SK-N-MC (cell line): ENCODE measurements at regions not wholly inside any gene's neighbourhood (a gene's known extent, or its start where the extent isn't known, plus 50 kb on each side); places are given as distances from the start of the nearest gene placed in this dataset.

Experiments
- DNase-seq: peaks from one replicate; pipeline ENCODE4 v3.0.0-alpha.2; 2011; ENCODE audit warnings: low read depth, low spot score
- H3K27ac ChIP-seq: fragments of 200-600 bp; sonication (generic); 2 replicates; pipeline ENCODE4 v1.5.1; 2016; ENCODE audit warnings: mixed run types
- H3K36me3 ChIP-seq: fragments of 200-600 bp; sonication (generic); 2 replicates; pipeline ENCODE4 v1.6.1; 2017; ENCODE audit warnings: antibody characterized with exemption, low read length, mixed read lengths; ENCODE audit not compliant: insufficient read depth
- H3K4me3 ChIP-seq: fragments of 200-600 bp; sonication (generic); 2 replicates; pipeline ENCODE4 v1.5.1; 2016
- H3K9ac ChIP-seq: fragments of 200-600 bp; sonication (generic); 2 replicates; pipeline ENCODE4 v1.8.0; 2017; ENCODE audit warnings: mixed run types, mixed read lengths; ENCODE audit not compliant: insufficient read length
- H3K9me3 ChIP-seq: fragments of 200-600 bp; sonication (generic); 2 replicates; pipeline ENCODE4 v1.6.1; 2017; ENCODE audit warnings: low read depth, mild to moderate bottlenecking, antibody characterized with exemption, low read length, moderate library complexity, mixed read lengths
- EZH2 ChIP-seq: fragments of 200-600 bp; sonication (generic); IDR thresholded peaks from one replicate; pipeline ENCODE4 v1.6.1; 2017; ENCODE audit warnings: antibody characterized with exemption
- FOXP2 ChIP-seq: optimal IDR thresholded peaks from 2 replicates; pipeline ENCODE3; 2011; ENCODE audit warnings: mild to moderate bottlenecking, moderate library complexity; ENCODE audit not compliant: insufficient read depth; ENCODE audit errors: extremely low read length, control extremely low read depth
- POLR2AphosphoS5 ChIP-seq: IDR thresholded peaks from 2 replicates; pipeline ENCODE4 v1.6.1; 2012; ENCODE audit warnings: mild to moderate bottlenecking, low read depth, low read length, borderline replicate concordance

- 0 out of 2 replicates have a peak overlapping the region, but pooled peaks have one; percentile 64 for H3K27ac ChIP-seq
- H3K9ac ChIP-seq: no peak overlapping the region
These were observed 55.6 kb upstream of the PPARA start for GRCh38 chr22:46094676-46095075.

DNA sequence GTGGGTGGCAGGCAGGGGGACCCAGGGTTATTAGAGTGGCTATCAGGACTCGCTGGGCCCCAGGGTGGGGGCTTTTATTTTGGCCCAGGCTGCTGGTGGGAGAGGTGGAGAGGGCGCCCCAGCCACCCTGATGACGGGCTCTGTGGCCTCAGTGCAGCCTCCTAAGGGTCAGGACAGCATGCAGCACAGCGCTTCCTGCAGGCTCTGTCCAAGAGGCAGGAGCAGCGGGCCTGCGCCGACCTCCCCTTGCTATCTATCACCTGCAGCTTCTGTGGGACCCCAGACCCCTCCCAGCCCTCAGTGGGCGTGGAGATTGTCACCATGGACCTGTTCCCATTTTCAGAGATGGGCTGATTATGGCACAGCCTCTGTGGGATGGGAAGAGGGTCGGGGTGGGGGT is 54.3 kb upstream of the PPARA start:
- no peak overlapping the region for H3K4me3 ChIP-seq
- no peak for DNase-seq
- no peak overlapping the region for H3K9ac ChIP-seq
- TF ChIP-seq POLR2AphosphoS5 (0 out of 2 replicates have a peak, but pooled peaks have one; percentile 20), FOXP2 (no peak), EZH2 (no peak)
- H3K9me3 ChIP-seq: no peaks in the 10 kb centered on the region
- H3K36me3 ChIP-seq: peaks cover 76% of the 10 kb centered on the region
- H3K27ac ChIP-seq: no peak overlapping the region

More at GRCh38 chr22:46094676-46095075, 55.6 kb upstream of the PPARA start:
- Histone ChIP-seq H3K9me3 (no peaks in the 10 kb centered on the region), H3K4me3 (no peak overlapping the region), H3K36me3 (peaks cover 77% of the 10 kb centered on the region)
- TF ChIP-seq FOXP2 (no peak), EZH2 (no peak), POLR2AphosphoS5 (no peak)
- DNase-seq: no peak

DNA sequence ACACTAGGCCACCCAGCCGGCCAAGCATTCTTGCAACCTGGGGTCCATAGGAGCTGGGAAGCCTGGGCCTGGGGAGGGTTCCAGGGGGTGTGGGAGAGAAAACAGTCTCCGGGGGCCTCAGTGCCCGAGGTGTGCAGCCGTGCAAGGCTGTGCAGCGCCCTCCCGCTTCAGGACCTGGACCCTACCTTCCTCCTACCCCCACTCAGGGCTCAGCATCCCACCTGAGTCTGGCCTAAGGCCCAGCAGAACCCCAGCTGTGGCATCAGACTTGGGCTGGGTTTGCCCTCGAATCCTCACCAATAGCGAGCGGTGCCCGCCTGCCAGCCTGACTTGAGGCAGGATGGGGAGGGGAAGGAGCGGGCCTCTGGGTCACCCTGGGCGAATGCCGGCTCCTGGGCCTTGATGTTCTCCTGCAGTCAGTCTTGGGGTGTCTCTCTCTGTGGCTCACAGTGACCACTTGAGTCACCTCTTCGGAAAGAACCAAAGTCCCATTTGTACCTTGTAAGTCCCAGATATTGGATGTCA is 53.6 kb upstream of the PPARA start:
- Histone ChIP-seq H3K27ac (0 out of 2 replicates have a peak overlapping the region, but pooled peaks have one; percentile 19), H3K36me3 (peaks cover 76% of the 10 kb centered on the region), H3K9me3 (no peaks in the 10 kb centered on the region), H3K4me3 (no peak overlapping the region), H3K9ac (no peak overlapping the region)
- no peak for DNase-seq
- TF ChIP-seq FOXP2: no peak

- no peak overlapping the region for H3K9ac ChIP-seq
- TF ChIP-seq EZH2: no peak
- no peak for TF ChIP-seq FOXP2
- no peak; the same call in 1 of the 2 replicates for TF ChIP-seq POLR2AphosphoS5
- H3K27ac ChIP-seq: no peak overlapping the region
- H3K9me3 ChIP-seq: no peaks in the 10 kb centered on the region
- DNase-seq: no peak
- H3K4me3 ChIP-seq: no peak overlapping the region
- H3K36me3 ChIP-seq: peaks cover 76% of the 10 kb centered on the region
These were observed 52.9 kb upstream of the PPARA start for GRCh38 chr22:46097268-46097900.

DNA sequence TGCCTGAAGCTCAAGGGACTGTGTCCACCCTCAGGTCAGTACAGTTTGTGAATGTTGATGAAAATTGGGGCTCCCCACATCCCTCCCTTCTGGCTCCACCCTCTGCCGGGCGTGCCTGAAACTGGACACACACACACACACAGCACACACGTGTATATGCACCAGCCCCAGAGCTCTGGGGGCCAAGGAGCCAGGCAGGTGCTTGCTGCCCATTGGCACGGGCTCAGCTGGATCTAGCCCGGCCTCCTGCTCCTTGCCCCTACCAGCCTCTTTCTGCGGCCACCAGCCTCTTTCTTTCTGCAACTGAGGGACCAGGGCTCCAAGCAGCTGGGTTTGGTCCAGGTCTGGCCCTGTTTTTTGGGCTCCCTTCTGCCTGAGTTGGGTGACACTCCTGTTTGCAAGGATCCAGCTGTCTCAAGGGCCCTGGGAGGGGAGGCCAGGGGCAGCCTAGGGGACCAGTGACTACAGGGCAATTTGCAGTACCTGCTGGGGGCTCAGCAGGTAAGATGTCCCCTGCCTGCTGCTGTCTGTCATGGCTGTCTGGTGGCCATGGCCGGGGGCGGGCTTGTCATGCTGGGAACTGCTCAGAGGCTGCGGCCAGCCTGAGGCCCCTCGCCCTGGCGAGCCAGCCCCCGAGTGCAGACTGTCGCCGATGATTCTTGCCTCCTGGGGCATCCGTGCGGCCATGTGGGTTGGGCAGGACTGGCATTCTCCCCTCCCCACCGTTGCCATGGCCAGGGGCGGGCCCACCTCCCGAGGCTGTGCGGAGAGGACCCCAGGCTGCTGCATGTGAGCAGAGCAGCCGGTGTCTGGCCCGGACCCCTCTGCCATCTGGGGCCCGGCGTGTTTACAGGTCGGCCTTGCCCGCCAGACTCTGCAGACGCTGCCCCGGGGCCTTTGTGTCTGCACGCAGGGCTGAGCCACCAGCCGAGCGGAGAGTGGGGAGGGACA is 51.5 kb upstream of the PPARA start:
- H3K27ac ChIP-seq: no peak overlapping the region; the same call in 1 of the 2 replicates

DNA sequence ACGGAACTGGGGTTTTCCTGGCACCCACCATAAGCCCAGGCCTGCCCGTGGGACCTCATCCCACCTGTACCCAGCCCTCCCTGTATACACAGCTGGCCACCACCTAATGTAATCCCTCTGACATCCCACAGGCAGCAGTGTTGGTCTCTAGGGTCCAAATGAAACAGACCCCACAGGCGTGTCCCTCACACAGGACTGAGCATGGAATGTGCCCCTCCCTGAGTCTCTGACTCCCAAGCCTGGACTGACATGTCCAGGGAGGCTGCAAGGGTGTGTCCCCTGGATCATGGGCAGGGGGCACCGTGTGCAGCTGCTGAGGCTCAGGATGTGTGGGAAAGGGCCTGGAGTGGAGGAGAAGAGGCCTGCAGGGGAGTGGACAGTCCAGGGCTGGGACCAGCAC is 50.6 kb upstream of the PPARA start:
- Histone ChIP-seq H3K27ac (peak overlapping the region; percentile 16; the same call in 1 of the 2 replicates), H3K9me3 (no peaks in the 10 kb centered on the region), H3K4me3 (no peak overlapping the region), H3K36me3 (peaks cover 78% of the 10 kb centered on the region), H3K9ac (no peak overlapping the region)
- no peak for DNase-seq
- TF ChIP-seq POLR2AphosphoS5 (no peak), EZH2 (no peak), FOXP2 (no peak)

More for the DNA sequence above, 51.5 kb upstream of the PPARA start:
- peaks cover 76% of the 10 kb centered on the region for H3K36me3 ChIP-seq
- no peak for TF ChIP-seq POLR2AphosphoS5
- no peak for TF ChIP-seq FOXP2
- TF ChIP-seq EZH2: no peak
- no peaks in the 10 kb centered on the region for H3K9me3 ChIP-seq
- H3K9ac ChIP-seq: no peak overlapping the region
- H3K4me3 ChIP-seq: no peak overlapping the region
- no peak for DNase-seq

DNA sequence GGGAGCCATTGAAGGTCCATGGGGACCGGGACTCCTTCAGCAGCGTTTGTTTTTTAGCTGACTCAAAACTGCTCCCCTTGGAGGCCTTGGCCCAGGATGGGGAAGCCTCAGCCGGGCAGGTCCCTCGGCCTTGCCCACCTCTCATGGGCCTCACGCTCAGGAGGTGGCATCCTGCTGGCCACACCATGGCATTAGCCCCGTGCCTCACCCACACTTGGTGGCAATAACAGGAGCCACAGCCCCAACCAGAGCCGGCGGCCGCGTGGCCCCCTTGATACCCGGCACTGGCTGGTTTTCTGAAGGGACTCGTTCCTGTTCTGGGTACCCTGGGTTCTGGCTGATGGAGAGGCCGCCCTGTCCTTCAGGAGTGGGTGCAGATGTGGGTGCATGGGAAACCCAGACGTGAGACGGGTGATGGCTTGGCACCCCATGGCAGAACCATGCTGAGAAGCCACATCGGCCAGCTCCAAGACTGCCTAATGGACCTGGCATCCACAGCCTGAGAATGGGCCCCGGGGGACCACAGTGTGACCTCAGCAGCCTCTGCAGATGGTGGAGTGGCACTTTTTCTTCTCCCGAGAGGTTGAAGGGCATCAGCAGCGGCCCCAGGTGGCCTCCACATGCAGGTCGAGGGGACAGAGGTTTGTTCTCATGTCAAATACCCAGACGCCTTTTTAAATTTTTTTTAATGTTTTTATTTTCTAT is 49.8 kb upstream of the PPARA start:
- Histone ChIP-seq H3K36me3 (peaks cover 85% of the 10 kb centered on the region), H3K9me3 (no peaks in the 10 kb centered on the region), H3K27ac (no peak overlapping the region), H3K9ac (no peak overlapping the region), H3K4me3 (no peak overlapping the region)
- no peak for TF ChIP-seq POLR2AphosphoS5
- TF ChIP-seq EZH2: no peak
- no peak for TF ChIP-seq FOXP2
- DNase-seq: no peak
